Fibroblast of villous mesenchyme (primary cell): ENCODE measurements at regions not wholly inside any gene's neighbourhood (a gene's known extent, or its start where the extent isn't known, plus 50 kb on each side); places are given as distances from the start of the nearest gene placed in this dataset.

Source experiments
- DNase-seq: peaks from one replicate; pipeline ENCODE4 v3.0.0-alpha.2; 2010; ENCODE audit warnings: low read depth
- H3K4me3 ChIP-seq: 2 replicates; pipeline ENCODE4 v1.5.1; 2011; ENCODE audit warnings: low read depth, mild to moderate bottlenecking, low read length
- CTCF ChIP-seq: IDR thresholded peaks from 2 replicates; pipeline ENCODE4 v1.5.1; 2012; ENCODE audit warnings: low read depth, mild to moderate bottlenecking, low read length; ENCODE audit not compliant: insufficient read depth

- TF ChIP-seq CTCF, result no peak
- no peak for DNase-seq
- H3K4me3 ChIP-seq, result no peak overlapping the region
Observed at GRCh38 chr11:29959488-29959887, 57.3 kb downstream of the KCNA4 start.

- no peak for TF ChIP-seq CTCF
- DNase-seq, result no peak
- no peak overlapping the region for H3K4me3 ChIP-seq
Observed at GRCh38 chr11:29957431-29957830, 59.4 kb downstream of the KCNA4 start.

DNA sequence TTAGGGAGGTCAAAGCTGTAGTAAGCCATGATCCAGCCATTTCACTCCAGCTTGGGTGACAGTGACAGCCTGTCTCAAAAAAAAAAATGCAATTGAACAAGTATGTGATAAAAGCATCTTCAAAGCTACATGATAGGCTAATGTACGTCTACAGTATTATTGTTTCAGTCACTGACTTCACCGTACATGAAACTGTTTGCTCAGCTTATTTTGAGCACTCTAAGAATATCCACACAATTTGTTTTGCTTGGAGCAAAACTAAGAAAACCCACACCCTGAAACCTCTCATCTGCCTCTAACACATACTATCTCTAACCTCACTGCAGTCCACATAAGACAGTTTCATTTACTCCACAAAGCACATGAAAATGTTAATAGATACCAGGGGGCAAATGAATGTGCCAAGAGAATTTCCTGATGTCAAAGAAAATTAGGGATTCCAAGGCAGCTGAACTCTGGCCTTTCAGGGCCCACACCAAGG lies 60.7 kb downstream of the KCNA4 start:
- no peak overlapping the region for H3K4me3 ChIP-seq
- DNase-seq, result no peak
- TF ChIP-seq CTCF, result no peak

DNA sequence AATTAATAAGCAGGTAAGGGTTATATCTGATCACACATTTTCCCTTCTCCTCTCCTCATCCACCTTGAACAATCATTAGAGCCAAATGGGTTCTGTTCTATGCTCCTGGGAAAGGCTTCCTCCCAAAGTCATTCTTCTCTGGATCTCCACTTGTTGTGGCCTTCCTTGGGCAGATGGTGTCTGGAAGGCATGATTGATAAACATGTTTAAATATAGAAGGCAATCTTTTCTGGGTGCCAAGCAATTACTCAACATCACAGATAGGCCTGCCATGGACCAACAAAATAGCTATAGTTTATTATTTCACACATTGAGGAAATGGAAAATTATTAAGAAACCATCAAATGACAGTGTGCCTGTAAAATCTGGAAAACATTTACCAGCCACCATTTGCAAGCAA lies 73.5 kb downstream of the KCNA4 start:
- TF ChIP-seq CTCF, result no peak
- H3K4me3 ChIP-seq, result no peak overlapping the region
- DNase-seq, result no peak

DNA sequence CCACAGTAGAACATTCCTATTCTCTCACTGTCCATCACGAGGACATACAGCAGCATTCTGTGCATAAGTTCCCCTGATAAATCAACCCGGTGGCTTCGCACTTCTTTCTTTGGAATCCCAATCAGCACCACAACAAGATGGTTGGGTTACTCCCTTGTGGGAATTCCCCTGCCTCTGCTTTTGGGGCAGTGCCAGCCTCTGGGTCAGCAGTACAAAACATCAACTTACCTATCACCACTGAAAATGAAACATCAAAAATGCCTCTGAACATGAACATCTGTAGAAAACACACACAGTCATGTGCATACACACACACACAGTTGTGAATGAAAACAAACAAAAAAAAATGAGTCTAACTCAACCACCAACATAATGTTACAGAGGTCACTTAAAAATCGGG lies 79.3 kb downstream of the KCNA4 start:
- no peak for DNase-seq
- H3K4me3 ChIP-seq, result no peak overlapping the region
- no peak for TF ChIP-seq CTCF

- H3K4me3 ChIP-seq, result no peak overlapping the region
- no peak for TF ChIP-seq CTCF
Observed at GRCh38 chr11:29934115-29934638, 82.7 kb downstream of the KCNA4 start.

DNA sequence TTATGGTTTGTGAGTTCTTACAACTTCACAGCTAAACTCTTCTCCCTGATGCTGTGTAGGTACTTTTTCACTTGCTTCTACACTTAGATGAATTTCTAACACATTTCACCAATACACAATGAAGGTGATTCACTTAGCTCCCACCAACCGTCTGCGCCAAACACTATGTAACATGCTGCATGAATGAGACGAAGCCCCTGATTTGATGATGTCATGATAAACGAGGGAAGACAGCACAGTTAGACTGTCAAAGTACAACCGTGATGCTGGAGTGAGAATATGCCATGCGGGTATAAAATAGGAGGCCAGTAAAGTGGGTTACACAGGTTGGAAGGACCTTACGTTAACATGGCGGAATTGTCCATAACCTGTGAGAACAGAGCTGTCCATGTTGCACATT lies 100.8 kb downstream of the KCNA4 start:
- DNase-seq, result no peak
- TF ChIP-seq CTCF, result no peak
- H3K4me3 ChIP-seq, result no peak overlapping the region

More at GRCh38 chr11:29934115-29934638, 82.7 kb downstream of the KCNA4 start:
- no peak for DNase-seq
